ENCODE measurements at regions not wholly inside any gene's neighbourhood (a gene's known extent, or its start where the extent isn't known, plus 50 kb on each side); places are given as distances from the start of the nearest gene placed in this dataset.

DNA sequence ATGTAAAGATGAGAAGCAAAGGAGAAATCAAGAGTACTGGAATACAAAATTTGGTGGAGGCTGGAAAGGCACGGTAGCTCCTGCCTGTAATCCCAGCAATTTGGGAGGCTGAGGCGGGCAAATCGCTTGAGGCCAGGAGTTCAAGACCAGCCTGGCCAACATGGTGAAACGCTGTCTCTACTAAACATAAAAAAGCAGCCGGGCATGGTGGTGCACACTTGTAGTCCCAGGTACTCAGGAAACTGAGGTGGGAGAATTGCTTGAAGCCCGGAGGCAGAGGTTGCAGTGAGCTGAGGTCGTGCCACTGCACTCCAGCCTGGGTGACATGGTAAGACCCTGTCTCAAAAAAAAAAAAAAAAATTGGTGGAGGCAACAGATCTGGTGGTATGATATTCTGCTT is 1086.0 kb downstream of the NLGN4X start:
- TF ChIP-seq CBX3 (IDR thresholded peaks at IDR 0.05; ENCODE audit: borderline replicate concordance, low read depth) = no peak
- no peak for TF ChIP-seq GABPA (IDR thresholded peaks at IDR 0.05; ENCODE audit: low read depth)
- no peak for TF ChIP-seq BACH1 (IDR thresholded peaks at IDR 0.05; ENCODE audit: borderline replicate concordance)
- TF ChIP-seq, protein P1, sequence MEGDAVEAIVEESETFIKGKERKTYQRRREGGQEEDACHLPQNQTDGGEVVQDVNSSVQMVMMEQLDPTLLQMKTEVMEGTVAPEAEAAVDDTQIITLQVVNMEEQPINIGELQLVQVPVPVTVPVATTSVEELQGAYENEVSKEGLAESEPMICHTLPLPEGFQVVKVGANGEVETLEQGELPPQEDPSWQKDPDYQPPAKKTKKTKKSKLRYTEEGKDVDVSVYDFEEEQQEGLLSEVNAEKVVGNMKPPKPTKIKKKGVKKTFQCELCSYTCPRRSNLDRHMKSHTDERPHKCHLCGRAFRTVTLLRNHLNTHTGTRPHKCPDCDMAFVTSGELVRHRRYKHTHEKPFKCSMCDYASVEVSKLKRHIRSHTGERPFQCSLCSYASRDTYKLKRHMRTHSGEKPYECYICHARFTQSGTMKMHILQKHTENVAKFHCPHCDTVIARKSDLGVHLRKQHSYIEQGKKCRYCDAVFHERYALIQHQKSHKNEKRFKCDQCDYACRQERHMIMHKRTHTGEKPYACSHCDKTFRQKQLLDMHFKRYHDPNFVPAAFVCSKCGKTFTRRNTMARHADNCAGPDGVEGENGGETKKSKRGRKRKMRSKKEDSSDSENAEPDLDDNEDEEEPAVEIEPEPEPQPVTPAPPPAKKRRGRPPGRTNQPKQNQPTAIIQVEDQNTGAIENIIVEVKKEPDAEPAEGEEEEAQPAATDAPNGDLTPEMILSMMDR (IDR thresholded peaks at IDR 0.05 in 2 of 3, conservative IDR thresholded peaks at IDR 0.05 in 1 of 3; ENCODE audit: control insufficient read depth in 2 of 3, extremely low read depth in 1 of 3, insufficient read depth in 1 of 3, low read depth in 3 of 3, low read length in 3 of 3) = no peak
- TF ChIP-seq, protein P2, sequence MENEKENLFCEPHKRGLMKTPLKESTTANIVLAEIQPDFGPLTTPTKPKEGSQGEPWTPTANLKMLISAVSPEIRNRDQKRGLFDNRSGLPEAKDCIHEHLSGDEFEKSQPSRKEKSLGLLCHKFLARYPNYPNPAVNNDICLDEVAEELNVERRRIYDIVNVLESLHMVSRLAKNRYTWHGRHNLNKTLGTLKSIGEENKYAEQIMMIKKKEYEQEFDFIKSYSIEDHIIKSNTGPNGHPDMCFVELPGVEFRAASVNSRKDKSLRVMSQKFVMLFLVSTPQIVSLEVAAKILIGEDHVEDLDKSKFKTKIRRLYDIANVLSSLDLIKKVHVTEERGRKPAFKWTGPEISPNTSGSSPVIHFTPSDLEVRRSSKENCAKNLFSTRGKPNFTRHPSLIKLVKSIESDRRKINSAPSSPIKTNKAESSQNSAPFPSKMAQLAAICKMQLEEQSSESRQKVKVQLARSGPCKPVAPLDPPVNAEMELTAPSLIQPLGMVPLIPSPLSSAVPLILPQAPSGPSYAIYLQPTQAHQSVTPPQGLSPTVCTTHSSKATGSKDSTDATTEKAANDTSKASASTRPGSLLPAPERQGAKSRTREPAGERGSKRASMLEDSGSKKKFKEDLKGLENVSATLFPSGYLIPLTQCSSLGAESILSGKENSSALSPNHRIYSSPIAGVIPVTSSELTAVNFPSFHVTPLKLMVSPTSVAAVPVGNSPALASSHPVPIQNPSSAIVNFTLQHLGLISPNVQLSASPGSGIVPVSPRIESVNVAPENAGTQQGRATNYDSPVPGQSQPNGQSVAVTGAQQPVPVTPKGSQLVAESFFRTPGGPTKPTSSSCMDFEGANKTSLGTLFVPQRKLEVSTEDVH (IDR thresholded peaks at IDR 0.05; ENCODE audit: low read depth, partially characterized antibody) = no peak
- no peak for TF ChIP-seq CHD4 (IDR thresholded peaks at IDR 0.05)
- TF ChIP-seq, protein P3, sequence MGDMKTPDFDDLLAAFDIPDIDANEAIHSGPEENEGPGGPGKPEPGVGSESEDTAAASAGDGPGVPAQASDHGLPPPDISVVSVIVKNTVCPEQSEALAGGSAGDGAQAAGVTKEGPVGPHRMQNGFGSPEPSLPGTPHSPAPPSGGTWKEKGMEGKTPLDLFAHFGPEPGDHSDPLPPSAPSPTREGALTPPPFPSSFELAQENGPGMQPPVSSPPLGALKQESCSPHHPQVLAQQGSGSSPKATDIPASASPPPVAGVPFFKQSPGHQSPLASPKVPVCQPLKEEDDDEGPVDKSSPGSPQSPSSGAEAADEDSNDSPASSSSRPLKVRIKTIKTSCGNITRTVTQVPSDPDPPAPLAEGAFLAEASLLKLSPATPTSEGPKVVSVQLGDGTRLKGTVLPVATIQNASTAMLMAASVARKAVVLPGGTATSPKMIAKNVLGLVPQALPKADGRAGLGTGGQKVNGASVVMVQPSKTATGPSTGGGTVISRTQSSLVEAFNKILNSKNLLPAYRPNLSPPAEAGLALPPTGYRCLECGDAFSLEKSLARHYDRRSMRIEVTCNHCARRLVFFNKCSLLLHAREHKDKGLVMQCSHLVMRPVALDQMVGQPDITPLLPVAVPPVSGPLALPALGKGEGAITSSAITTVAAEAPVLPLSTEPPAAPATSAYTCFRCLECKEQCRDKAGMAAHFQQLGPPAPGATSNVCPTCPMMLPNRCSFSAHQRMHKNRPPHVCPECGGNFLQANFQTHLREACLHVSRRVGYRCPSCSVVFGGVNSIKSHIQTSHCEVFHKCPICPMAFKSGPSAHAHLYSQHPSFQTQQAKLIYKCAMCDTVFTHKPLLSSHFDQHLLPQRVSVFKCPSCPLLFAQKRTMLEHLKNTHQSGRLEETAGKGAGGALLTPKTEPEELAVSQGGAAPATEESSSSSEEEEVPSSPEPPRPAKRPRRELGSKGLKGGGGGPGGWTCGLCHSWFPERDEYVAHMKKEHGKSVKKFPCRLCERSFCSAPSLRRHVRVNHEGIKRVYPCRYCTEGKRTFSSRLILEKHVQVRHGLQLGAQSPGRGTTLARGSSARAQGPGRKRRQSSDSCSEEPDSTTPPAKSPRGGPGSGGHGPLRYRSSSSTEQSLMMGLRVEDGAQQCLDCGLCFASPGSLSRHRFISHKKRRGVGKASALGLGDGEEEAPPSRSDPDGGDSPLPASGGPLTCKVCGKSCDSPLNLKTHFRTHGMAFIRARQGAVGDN (IDR thresholded peaks at IDR 0.05) = no peak
- no peak for TF ChIP-seq POLR2A (IDR thresholded peaks at IDR 0.05; ENCODE audit: low read depth, low read length)

All from GM12878 (cell line).